ENCODE measurements at regions not wholly inside any gene's neighbourhood (a gene's known extent, or its start where the extent isn't known, plus 50 kb on each side); places are given as distances from the start of the nearest gene placed in this dataset.

DNA sequence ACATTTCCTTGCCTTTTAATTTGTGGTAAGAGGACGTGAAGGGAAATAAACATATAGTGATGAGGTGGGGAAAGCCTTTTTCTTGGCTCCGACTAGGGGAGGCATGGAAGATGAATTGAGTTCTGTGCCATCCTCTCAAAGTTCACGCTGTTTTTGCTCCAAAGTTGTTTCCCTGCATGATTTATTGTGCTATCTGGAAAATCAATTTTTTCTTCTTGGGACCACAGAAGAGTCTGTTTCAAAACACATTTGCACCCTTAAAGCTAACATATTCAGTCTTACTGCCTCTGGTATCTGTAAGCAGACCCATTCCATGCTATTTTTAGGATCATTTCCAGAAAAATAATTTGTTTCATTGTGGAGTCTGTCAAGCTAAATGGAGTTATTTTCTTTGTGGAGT, 57.6 kb upstream of the KCNG1 start:
- Histone ChIP-seq H3K4me2 (ENCODE audit: low read depth, low read length) (no peak overlapping the region), H3K9ac (ENCODE audit: low read depth, low read length) (no peak overlapping the region), H2AK9ac (replicated peaks; ENCODE audit: low read depth, low read length, poor library complexity) (no peak overlapping the region), H4K5ac (ENCODE audit: low read depth, low read length) (no peak overlapping the region), H4K91ac (ENCODE audit: insufficient read depth, low read depth, low read length) (no peak overlapping the region), H3K9me1 (ENCODE audit: insufficient read depth, low read length) (no peaks in the 10 kb centered on the region), H4K20me1 (ENCODE audit: insufficient read depth, low read length) (no peaks in the 10 kb centered on the region), H3K4me3 (ENCODE audit: insufficient read depth, low read depth, low read length) (no peak overlapping the region), H3K4ac (ENCODE audit: low read depth, low read length) (no peak overlapping the region), H2BK15ac (ENCODE audit: low read depth, low read length) (no peak overlapping the region), H3K18ac (ENCODE audit: low read depth, low read length) (no peak overlapping the region), H3K79me1 (ENCODE audit: low read depth in 1 of 2, low read length in 2 of 2) (no peaks in the 10 kb centered on the region), H3K9me3 (ENCODE audit: control insufficient read depth, insufficient read depth, low read length) (peaks cover 5% of the 10 kb centered on the region), H3K36me3 (ENCODE audit: control insufficient read depth, insufficient read depth, low read length) (no peaks in the 10 kb centered on the region), H3K27me3 (ENCODE audit: control insufficient read depth, insufficient read depth, low read length) (peaks cover 71% of the 10 kb centered on the region), H2AK5ac (ENCODE audit: low read depth, low read length) (no peak overlapping the region), H3K23ac (ENCODE audit: low read depth, low read length) (no peak overlapping the region), H2BK120ac (ENCODE audit: low read depth, low read length) (no peak overlapping the region), H4K8ac (ENCODE audit: low read depth in 2 of 2, low read length in 2 of 2) (no peak overlapping the region), H2BK5ac (ENCODE audit: low read depth, low read length, poor library complexity, severe bottlenecking) (no peak overlapping the region), H3K4me1 (ENCODE audit: control insufficient read depth, insufficient read depth, low read length) (no peaks in the 10 kb centered on the region), H3K27ac (ENCODE audit: insufficient read depth, low read length) (no peak overlapping the region), H3K14ac (replicated peaks; ENCODE audit: low read depth, low read length) (no peak overlapping the region), H2BK20ac (ENCODE audit: low read depth, low read length) (no peak overlapping the region), H3K56ac (ENCODE audit: extremely low read depth, insufficient read depth, low read length) (no peak overlapping the region), H2AFZ (replicated peaks; ENCODE audit: low read length, poor library complexity) (no peak overlapping the region)
- CTCF ChIA-PET: no interaction called here
- no TSS peak for BruUV-seq (replicated peaks)
- ATAC-seq (ENCODE audit: low read depth): no peak
- DNase-seq: no peak
- in situ Hi-C loops (cut with MboI; ENCODE audit: low sequenced_read_pairs): no loop called here
- POLR2A ChIA-PET (ENCODE audit: unreplicated experiment): no interaction called here
- no CpG with 5 or more reads among the region's 3 CpGs for WGBS, 2 experiments (ENCODE audit: extremely low coverage in 2 of 2, insufficient read length in 1 of 2)
- dilution Hi-C loops (cut with HindIII; ENCODE audit: low sequenced_read_pairs, unreplicated experiment): no loop called here
- intact Hi-C loops (cut with micrococcal nuclease): no loop called here
- TF ChIP-seq USF2 (IDR thresholded peaks at IDR 0.05; ENCODE audit: low read depth, low read length) (no peak), SMC3 (IDR thresholded peaks at IDR 0.05; ENCODE audit: low read depth, low read length) (no peak), NFE2L2 (IDR thresholded peaks at IDR 0.05; ENCODE audit: low read depth, low read length) (no peak), POLR2A (IDR thresholded peaks at IDR 0.05; ENCODE audit: low read depth, low read length) (no peak), RCOR1 (IDR thresholded peaks at IDR 0.05; ENCODE audit: insufficient replicate concordance, low read length) (no peak), CTCF (conservative IDR thresholded peaks at IDR 0.05; ENCODE audit: low read depth, low read length) (no peak), MAZ (IDR thresholded peaks at IDR 0.05; ENCODE audit: borderline replicate concordance, low read depth, low read length) (no peak), RAD21 (IDR thresholded peaks at IDR 0.05; ENCODE audit: low read length) (no peak), CHD1 (IDR thresholded peaks at IDR 0.05; ENCODE audit: low read depth, low read length) (no peak), BHLHE40 (IDR thresholded peaks at IDR 0.05; ENCODE audit: low read depth, low read length) (no peak), CEBPB (IDR thresholded peaks at IDR 0.05; ENCODE audit: low read depth, low read length) (no peak), FOS (IDR thresholded peaks at IDR 0.05; ENCODE audit: low read depth, low read length) (no peak), MXI1 (IDR thresholded peaks at IDR 0.05; ENCODE audit: borderline replicate concordance, low read depth, low read length) (no peak), MAFK (IDR thresholded peaks at IDR 0.05; ENCODE audit: low read depth, low read length) (no peak)
- TF ChIP-seq, protein P1, sequence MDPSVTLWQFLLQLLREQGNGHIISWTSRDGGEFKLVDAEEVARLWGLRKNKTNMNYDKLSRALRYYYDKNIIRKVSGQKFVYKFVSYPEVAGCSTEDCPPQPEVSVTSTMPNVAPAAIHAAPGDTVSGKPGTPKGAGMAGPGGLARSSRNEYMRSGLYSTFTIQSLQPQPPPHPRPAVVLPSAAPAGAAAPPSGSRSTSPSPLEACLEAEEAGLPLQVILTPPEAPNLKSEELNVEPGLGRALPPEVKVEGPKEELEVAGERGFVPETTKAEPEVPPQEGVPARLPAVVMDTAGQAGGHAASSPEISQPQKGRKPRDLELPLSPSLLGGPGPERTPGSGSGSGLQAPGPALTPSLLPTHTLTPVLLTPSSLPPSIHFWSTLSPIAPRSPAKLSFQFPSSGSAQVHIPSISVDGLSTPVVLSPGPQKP (IDR thresholded peaks at IDR 0.05; ENCODE audit: borderline replicate concordance, low read depth, low read length): no peak

Data from IMR-90 (cell line).